ENCODE measurements at regions not wholly inside any gene's neighbourhood (a gene's known extent, or its start where the extent isn't known, plus 50 kb on each side); places are given as distances from the start of the nearest gene placed in this dataset.
A peak's percentile ranks its signal among the peaks of the same experiment; 100 is the strongest.

DNA sequence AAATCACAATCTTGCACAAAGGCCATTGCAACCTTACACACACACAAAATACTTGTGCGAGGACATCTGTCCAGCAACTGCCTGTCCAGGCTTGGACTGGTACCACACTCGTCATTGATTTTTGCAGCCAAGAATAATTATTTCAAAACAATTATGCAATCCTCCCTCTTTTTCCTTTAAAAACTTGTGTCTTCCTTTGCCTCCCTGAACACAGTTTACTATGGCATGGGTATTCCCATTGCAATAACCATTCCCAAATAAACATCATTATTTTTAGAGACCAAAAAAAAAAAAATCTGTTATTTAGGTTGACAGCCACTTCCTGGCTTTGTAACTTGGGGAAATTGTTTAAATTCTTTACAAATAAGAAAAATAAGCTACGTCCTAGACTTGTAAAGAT, 54.0 kb downstream of the C11orf91 start:
- DNase-seq, result no peak

GRCh38 chr11:33646168-33646567, 54.5 kb downstream of the C11orf91 start:
- DNase-seq, result no peak

- DNase-seq, result no peak
Measured at GRCh38 chr11:33645686-33646085, 54.9 kb downstream of the C11orf91 start.

GRCh38 chr11:33643167-33643824, 57.3 kb downstream of the C11orf91 start:
- DNase-seq, result no peak

DNA sequence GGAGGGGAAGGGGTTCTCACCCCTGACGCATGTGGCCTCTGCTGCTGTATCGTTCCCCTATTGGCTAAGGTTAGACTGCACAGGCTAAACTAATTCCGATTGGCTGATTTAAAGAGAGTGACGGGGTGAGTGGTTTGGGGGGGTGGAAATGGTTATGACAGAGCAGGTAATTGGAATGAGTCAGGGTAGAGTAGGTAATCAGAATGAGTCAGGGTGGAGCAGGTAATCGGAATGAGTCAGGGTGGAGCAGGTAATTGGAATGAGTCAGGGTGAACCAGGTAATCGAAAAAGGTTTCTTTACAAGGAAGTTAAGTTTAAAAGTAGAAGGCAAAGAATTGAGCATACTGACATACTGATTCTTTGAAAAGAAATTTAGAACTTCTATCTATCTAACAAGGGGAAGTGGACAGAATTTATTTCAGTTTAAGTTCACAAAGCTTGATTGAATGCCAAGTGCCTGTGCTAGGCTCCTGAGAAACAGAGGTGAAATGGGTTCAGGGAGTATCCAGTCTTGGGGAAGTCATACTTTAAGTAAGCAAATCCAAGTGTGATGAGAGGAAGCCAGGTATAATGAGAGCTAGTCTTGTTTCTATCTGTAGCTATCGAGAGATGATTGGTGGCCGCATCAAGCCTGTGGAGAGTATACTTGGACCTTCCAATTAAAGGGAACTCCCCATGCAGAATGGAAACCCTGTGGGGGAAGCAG, 58.0 kb downstream of the C11orf91 start:
- no peak for DNase-seq

- no peak for DNase-seq
Measured at GRCh38 chr11:33640730-33641371, 59.8 kb downstream of the C11orf91 start.

- DNase-seq, result no peak
Measured at GRCh38 chr11:33638608-33639007, 62.0 kb downstream of the C11orf91 start.

- no peak for DNase-seq
Measured at GRCh38 chr11:33636104-33636503, 64.5 kb downstream of the C11orf91 start.

GRCh38 chr11:33635161-33635560, 65.5 kb downstream of the C11orf91 start:
- DNase-seq, result peak; percentile 13

GRCh38 chr11:33634291-33634834, 66.3 kb downstream of the C11orf91 start:
- no peak for DNase-seq

- no peak for DNase-seq
Measured at GRCh38 chr11:33633251-33634003, 67.2 kb downstream of the C11orf91 start.

- no peak for DNase-seq
Measured at GRCh38 chr11:33631749-33632091, 68.9 kb downstream of the C11orf91 start.

GRCh38 chr11:33630936-33631748, 69.5 kb downstream of the C11orf91 start:
- no peak for DNase-seq

DNA sequence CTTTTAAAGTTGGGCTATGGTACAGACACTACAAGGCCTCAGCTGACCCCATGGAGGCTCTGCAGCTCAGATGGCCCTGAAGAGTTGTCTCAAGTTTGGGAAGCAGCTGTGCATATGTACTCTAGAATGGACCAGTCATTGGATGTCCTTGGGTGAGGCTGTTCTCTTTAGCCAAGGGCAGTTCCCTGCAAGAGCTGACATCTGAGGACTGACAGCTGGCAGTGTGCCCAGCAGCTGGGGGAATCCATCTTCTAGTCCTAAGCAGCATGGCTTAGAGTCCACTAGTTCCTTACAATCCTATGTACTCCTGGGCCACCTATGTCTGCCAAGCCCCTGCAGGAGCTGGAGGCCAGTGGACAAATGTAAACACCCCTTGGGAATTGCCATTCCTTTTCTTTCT, 76.5 kb downstream of the C11orf91 start:
- DNase-seq, result no peak

- no peak for DNase-seq
Measured at GRCh38 chr11:33622806-33623205, 77.8 kb downstream of the C11orf91 start.

- no peak for DNase-seq
Measured at GRCh38 chr11:33622186-33622585, 78.4 kb downstream of the C11orf91 start.

DNA sequence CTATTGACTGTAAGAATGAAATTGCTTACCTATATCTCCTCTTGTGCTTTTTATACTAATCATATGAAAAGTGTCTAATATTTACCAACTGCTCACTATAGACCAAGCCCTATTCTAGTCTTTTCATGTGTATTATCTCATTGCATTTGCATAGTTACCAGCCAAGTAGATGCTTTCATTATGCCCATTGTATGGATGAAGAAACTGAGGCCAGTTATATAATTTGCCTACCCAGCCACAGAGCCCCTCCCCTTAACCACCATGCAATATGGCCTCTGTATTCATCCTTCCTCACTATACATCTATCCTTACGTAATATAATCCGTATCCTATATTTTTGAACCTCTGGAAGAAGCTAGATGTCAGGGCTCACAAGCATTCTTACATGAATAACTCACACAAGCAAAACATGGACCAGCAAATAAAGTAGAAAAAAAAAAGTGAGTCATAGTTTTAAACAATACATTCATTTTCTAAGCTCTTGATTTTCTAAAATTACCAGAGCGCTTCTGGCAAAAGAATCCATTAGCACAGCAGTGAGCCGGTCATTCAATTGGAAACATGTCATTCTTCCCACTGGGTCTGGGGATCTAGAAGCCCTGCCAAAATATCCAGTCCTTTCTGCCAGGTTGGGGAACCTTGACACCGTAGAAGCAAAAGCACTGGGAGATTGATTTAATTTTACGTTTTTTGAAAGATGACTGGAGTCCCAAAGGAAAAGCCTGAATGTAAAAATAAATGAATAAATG, 80.0 kb downstream of the C11orf91 start:
- DNase-seq, result no peak

DNA sequence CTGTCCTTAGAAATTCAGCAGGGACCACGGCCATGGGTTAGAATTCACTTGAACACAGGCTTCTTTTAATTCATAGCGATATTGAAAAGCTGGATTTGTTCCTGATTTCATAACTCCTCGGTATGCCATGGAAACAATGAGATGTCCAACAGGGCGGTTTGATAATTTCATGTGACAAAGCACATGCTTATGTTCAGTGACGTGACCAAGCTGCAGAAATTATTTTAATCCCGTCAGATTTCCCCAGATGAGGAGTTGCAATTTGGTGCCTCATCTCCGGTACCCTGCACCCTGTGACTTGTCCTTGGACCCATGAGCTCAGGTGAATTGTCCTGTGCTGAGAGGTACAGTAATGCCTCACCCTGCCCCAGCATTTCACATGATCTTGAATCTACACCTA, 81.7 kb downstream of the C11orf91 start:
- DNase-seq, result no peak

GRCh38 chr11:33618351-33618710, 82.3 kb downstream of the C11orf91 start:
- DNase-seq, result no peak

DNA sequence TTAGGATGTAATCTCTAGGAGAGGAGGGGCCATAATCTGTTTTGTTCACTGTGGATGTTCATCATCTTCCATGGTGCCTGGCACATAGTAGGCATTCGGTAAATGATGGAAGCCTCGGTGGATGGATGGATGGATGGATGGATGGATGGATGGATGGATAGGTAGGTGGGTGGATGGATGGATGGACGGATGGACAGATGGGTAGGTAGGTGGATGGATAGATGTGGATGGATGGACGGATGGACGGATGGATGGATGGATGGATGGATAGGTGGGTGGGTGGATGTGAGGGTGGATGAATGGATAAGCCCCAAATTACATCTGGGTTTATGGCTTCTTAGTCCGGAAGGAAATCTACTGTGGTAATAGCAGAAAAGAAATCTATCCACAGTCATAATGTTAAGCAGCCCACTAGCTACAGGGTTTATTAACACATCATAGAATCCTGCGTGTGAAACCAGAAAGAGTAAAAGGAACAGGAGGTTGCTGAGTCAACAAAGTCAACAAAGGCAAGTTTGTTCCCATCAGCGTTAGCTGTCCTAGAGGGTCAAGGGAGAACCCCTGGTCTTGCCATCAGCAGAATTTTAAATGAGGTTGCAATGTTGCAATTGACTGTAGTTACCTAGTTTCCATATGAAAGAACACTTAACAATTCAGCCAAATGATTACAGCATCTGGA, 82.8 kb downstream of the C11orf91 start:
- DNase-seq, result no peak

DNA sequence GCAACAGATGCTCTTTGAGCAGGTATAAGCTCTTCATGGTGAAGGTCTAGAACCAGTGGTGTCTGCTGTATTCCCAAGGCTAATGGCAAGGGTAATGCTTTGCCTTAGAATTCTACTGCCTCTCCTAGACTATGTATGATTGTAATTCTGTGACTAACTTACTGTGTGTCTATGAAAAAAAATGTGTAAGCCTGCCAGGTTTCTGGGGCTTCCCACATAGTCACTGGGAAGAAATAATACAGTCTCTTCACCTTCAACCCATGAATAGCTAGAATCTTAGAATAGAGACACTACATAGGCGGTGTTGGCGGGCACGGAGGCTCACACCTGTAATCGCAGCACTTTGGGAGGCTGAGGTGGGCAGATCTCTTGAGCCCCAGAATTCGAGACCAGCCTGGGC, 84.1 kb downstream of the C11orf91 start:
- DNase-seq, result no peak
